DND-41 (cell line): ENCODE measurements at regions not wholly inside any gene's neighbourhood (a gene's known extent, or its start where the extent isn't known, plus 50 kb on each side); places are given as distances from the start of the nearest gene placed in this dataset.

Source experiments
- CTCF ChIP-seq: IDR thresholded peaks from 2 replicates; pipeline ENCODE4 v1.5.1; 2012; ENCODE audit warnings: borderline replicate concordance, low read length, moderate library complexity, mild to moderate bottlenecking; ENCODE audit not compliant: poor library complexity, severe bottlenecking; ENCODE audit errors: extremely low read depth
- EZH2 ChIP-seq: IDR thresholded peaks from 3 replicates; pipeline ENCODE4 v1.6.1; 2012; ENCODE audit warnings: borderline replicate concordance, low read depth, mild to moderate bottlenecking, moderate library complexity, low read length, inconsistent platforms; ENCODE audit not compliant: severe bottlenecking

GRCh38 chr2:10221976-10222870 lies 80.5 kb upstream of the HPCAL1 start:
- no peak for TF ChIP-seq CTCF
- no peak for TF ChIP-seq EZH2
